ENCODE measurements at regions not wholly inside any gene's neighbourhood (a gene's known extent, or its start where the extent isn't known, plus 50 kb on each side); places are given as distances from the start of the nearest gene placed in this dataset.

- TF ChIP-seq CTCF (IDR thresholded peaks at IDR 0.05) = no peak
- no peak for TF ChIP-seq POLR2A (IDR thresholded peaks at IDR 0.05)
Measured at GRCh38 chr14:23829736-23830471, 123.7 kb upstream of the DHRS4 start.

Data from heart left ventricle (tissue), 13 donors.